Erythroblast (primary cell): ENCODE measurements at regions not wholly inside any gene's neighbourhood (a gene's known extent, or its start where the extent isn't known, plus 50 kb on each side); places are given as distances from the start of the nearest gene placed in this dataset.
"Not testable (repeated sequence)": the region's sequence is repeated elsewhere in the genome, so short reads cannot be mapped to it uniquely, and the experiment has no call there.

Experiments used
- DNase-seq, 2 experiments: peaks; one replicate each; lab custom pipeline; 2025; lab: John Stamatoyannopoulos, UW
- GATA1 ChIP-seq: IDR thresholded peaks from 2 replicates; pipeline ENCODE4 v1.6.1; 2011; ENCODE audit warnings: low read depth, mild to moderate bottlenecking, control low read depth, low read length, moderate library complexity
- POLR2A ChIP-seq: IDR thresholded peaks from 2 replicates; pipeline ENCODE4 v1.6.1; 2011; ENCODE audit warnings: mild to moderate bottlenecking, low read length

GRCh38 chr22:48622891-48623545, 1204.7 kb downstream of the BRD1 start:
- no peak for DNase-seq
- TF ChIP-seq POLR2A: no peak
- no peak for TF ChIP-seq GATA1

GRCh38 chr22:48621085-48621484, 1206.6 kb downstream of the BRD1 start:
- TF ChIP-seq GATA1: no peak
- no peak for DNase-seq

GRCh38 chr22:48620460-48620859, 1207.2 kb downstream of the BRD1 start:
- not testable (repeated sequence) for DNase-seq

- TF ChIP-seq POLR2A (no peak), GATA1 (no peak)
- DNase-seq: no peak
Measured at GRCh38 chr22:48619721-48620120, 1208.0 kb downstream of the BRD1 start.

GRCh38 chr22:48618326-48618725, 1209.3 kb downstream of the BRD1 start:
- DNase-seq: no peak

GRCh38 chr22:48616656-48617055, 1211.0 kb downstream of the BRD1 start:
- TF ChIP-seq GATA1 (no peak), POLR2A (no peak)

More at GRCh38 chr22:48618326-48618725, 1209.3 kb downstream of the BRD1 start:
- TF ChIP-seq GATA1 (no peak), POLR2A (no peak)

GRCh38 chr22:48615171-48616008, 1212.3 kb downstream of the BRD1 start:
- DNase-seq: no peak
- no peak for TF ChIP-seq POLR2A

More at GRCh38 chr22:48616656-48617055, 1211.0 kb downstream of the BRD1 start:
- DNase-seq: no peak

GRCh38 chr22:48613566-48614200, 1214.0 kb downstream of the BRD1 start:
- no peak for DNase-seq
- TF ChIP-seq GATA1: no peak
- TF ChIP-seq POLR2A: no peak

GRCh38 chr22:48612077-48612995, 1215.3 kb downstream of the BRD1 start:
- DNase-seq: no peak
- TF ChIP-seq GATA1: no peak
- no peak for TF ChIP-seq POLR2A

GRCh38 chr22:48609279-48609865, 1218.3 kb downstream of the BRD1 start:
- TF ChIP-seq POLR2A: no peak
- TF ChIP-seq GATA1: no peak
- DNase-seq: no peak

- TF ChIP-seq POLR2A (no peak), GATA1 (no peak)
- DNase-seq: no peak
Measured at GRCh38 chr22:48607901-48608662, 1219.6 kb downstream of the BRD1 start.

GRCh38 chr22:48606684-48607307, 1220.9 kb downstream of the BRD1 start:
- TF ChIP-seq GATA1 (no peak), POLR2A (no peak)
- DNase-seq: no peak
